ENCODE measurements at regions not wholly inside any gene's neighbourhood (a gene's known extent, or its start where the extent isn't known, plus 50 kb on each side); places are given as distances from the start of the nearest gene placed in this dataset.
"Not testable (repeated sequence)": the region's sequence is repeated elsewhere in the genome, so short reads cannot be mapped to it uniquely, and the experiment has no call there.

DNA sequence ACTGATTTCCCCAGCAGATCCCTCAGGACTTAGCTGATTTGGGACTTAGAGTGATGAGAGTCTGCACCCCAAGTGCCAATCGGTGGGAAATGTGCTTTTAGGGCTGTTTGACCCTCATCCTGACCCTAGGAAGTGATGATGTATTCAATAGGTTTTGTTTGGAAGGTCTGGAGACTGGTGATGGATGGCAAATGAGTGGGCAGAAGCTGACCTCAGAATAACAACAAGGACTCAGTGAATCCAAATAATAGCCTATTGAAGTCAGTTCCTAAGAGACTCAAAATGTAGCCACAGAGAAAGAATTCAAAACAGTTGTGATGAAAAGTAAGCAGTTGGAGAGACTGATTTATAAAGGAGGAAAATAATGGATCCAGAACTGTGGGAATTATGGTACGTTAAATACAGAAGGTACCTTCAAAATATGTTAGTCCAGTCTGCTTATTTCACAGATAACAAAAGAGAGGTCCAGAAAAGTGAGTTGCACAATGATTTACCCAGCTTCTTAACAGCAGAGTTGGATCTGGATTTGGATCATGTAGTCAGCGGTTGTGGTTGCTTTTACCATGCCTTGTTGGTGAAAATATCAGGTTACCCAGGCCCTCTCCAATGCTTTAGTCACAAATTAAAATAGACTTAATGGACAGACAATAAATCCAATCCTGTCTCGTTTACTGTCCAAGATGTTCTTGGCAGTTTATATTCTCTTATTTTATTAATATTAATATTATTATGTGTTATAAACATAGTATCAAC lies 123.0 kb upstream of the PTBP2 start:
- DNase-seq: peak; percentile 52 to 56
- in situ Hi-C loops (cut with MboI; ENCODE audit: low sequenced_read_pairs in 4 of 4) (no loop called here), intact Hi-C loops (cut with DNase I; ENCODE audit: low total_unique reads) (loop anchor here (5.0 kb wide), 1 partner anchor 124 kb away; the partner anchor contains the start of gene PTBP2)
- Histone ChIP-seq H3K9me3 (no peaks in the 10 kb centered on the region), H3K4me3 (no peak overlapping the region), H3K27ac (peak overlapping the region; percentile 53 to 83 (median 70)), H3K36me3 (no peaks in the 10 kb centered on the region), H3K4me1 (peaks cover 8 to 28% of the 10 kb centered on the region in 2 donors), H3K27me3 (no peaks in the 10 kb centered on the region)
- ATAC-seq: peak; percentile 100
- TF ChIP-seq CTCF (IDR thresholded peaks at IDR 0.05 in 4 of 5, conservative IDR thresholded peaks at IDR 0.05 in 1 of 5) (no peak), POLR2A (IDR thresholded peaks at IDR 0.05) (no peak)

- H3K4me1 ChIP-seq; H3K4me3 ChIP-seq; H3K36me3 ChIP-seq; DNase-seq; H3K27ac ChIP-seq; H3K9me3 ChIP-seq; intact Hi-C loops (cut with DNase I; ENCODE audit: low total_unique reads); ATAC-seq; H3K27me3 ChIP-seq; in situ Hi-C loops (cut with MboI; ENCODE audit: low sequenced_read_pairs in 4 of 4): not testable (repeated sequence)
These were observed 117.0 kb upstream of the PTBP2 start for GRCh38 chr1:96604620-96605019.

DNA sequence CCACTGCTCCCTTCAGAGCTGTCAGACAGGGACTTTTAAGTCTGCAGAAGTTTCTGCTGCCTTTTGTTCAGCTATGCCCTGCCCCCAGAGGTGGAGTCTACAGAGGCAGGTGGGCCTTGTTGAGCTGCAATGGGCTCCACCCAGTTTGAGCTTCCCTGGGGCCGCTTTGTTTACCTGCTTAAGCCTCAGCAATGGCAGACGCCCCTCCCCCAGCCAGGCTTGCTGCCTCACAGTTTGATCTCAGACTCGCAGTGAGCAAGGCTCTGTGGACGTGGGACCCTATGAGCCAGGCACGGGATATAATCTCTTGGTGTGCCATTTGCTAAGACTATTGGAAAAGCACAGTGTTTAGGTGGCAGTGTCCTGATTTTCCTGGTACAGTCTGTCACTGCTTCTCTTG lies 104.2 kb upstream of the PTBP2 start:
- in situ Hi-C loops (cut with MboI; ENCODE audit: low sequenced_read_pairs in 4 of 4); H3K27me3 ChIP-seq; ATAC-seq; H3K4me3 ChIP-seq; DNase-seq; H3K36me3 ChIP-seq; H3K27ac ChIP-seq; H3K4me1 ChIP-seq; intact Hi-C loops (cut with DNase I; ENCODE audit: low total_unique reads); H3K9me3 ChIP-seq: not testable (repeated sequence)

- no peak overlapping the region for H3K27ac ChIP-seq
- ATAC-seq (no peak), DNase-seq (no peak)
- intact Hi-C loops (cut with DNase I; ENCODE audit: low total_unique reads) (no loop called here), in situ Hi-C loops (cut with MboI; ENCODE audit: low sequenced_read_pairs in 4 of 4) (no loop called here)
- H3K4me1 ChIP-seq: no peaks in the 10 kb centered on the region
- H3K4me3 ChIP-seq: no peak overlapping the region
- no peaks in the 10 kb centered on the region for H3K36me3 ChIP-seq
- TF ChIP-seq POLR2A (IDR thresholded peaks at IDR 0.05): no peak
- TF ChIP-seq CTCF (IDR thresholded peaks at IDR 0.05 in 4 of 5, conservative IDR thresholded peaks at IDR 0.05 in 1 of 5): no peak
- H3K9me3 ChIP-seq: no peaks in the 10 kb centered on the region
- H3K27me3 ChIP-seq: no peaks in the 10 kb centered on the region
These were observed 89.4 kb upstream of the PTBP2 start for GRCh38 chr1:96632045-96632664.

GRCh38 chr1:96633695-96634094 lies 87.9 kb upstream of the PTBP2 start:
- ATAC-seq (no peak), DNase-seq (no peak)
- Histone ChIP-seq H3K27ac (no peak overlapping the region), H3K4me3 (no peak overlapping the region), H3K9me3 (no peaks in the 10 kb centered on the region), H3K36me3 (no peaks in the 10 kb centered on the region), H3K4me1 (no peaks in the 10 kb centered on the region), H3K27me3 (no peaks in the 10 kb centered on the region)
- no peak for TF ChIP-seq CTCF (IDR thresholded peaks at IDR 0.05 in 4 of 5, conservative IDR thresholded peaks at IDR 0.05 in 1 of 5)
- in situ Hi-C loops (cut with MboI; ENCODE audit: low sequenced_read_pairs in 4 of 4): no loop called here
- intact Hi-C loops (cut with DNase I; ENCODE audit: low total_unique reads): no loop called here

All from gastrocnemius medialis (tissue), 4 donors.